OCI-LY1 (cell line): ENCODE measurements at regions not wholly inside any gene's neighbourhood (a gene's known extent, or its start where the extent isn't known, plus 50 kb on each side); places are given as distances from the start of the nearest gene placed in this dataset.

Experiments used
- H2AFZ ChIP-seq: fragments of 200-600 bp; sonication (generic), shearing (Covaris generic); 2 replicates; pipeline ENCODE4 v1.6.0; 2014; ENCODE audit warnings: antibody characterized with exemption, mild to moderate bottlenecking, low read length
- H3F3A ChIP-seq: fragments of 200-600 bp; sonication (generic), shearing (Covaris generic); 2 replicates; pipeline ENCODE4 v1.6.0; 2014; ENCODE audit warnings: mild to moderate bottlenecking, antibody characterized with exemption, low read length, moderate library complexity; ENCODE audit not compliant: insufficient read depth
- H3K27ac ChIP-seq: fragments of 200-600 bp; sonication (generic); 2 replicates; pipeline ENCODE4 v1.5.1; 2014; ENCODE audit warnings: low read length, mixed run types, mild to moderate bottlenecking, low read depth; ENCODE audit not compliant: poor library complexity, severe bottlenecking
- H3K27me3 ChIP-seq: fragments of 200-600 bp; sonication (generic); 2 replicates; pipeline ENCODE4 v1.6.0; 2014; ENCODE audit warnings: antibody characterized with exemption, mild to moderate bottlenecking, low read length, moderate library complexity; ENCODE audit not compliant: insufficient read depth
- H3K36me3 ChIP-seq: fragments of 200-600 bp; sonication (generic); 2 replicates; pipeline ENCODE4 v1.6.1; 2014; ENCODE audit warnings: mild to moderate bottlenecking, antibody characterized with exemption, low read length, moderate library complexity, mixed read lengths; ENCODE audit not compliant: insufficient read depth
- H3K4me1 ChIP-seq: fragments of 200-600 bp; sonication (generic); 2 replicates; pipeline ENCODE4 v1.5.1; 2014; ENCODE audit warnings: mild to moderate bottlenecking, low read length, moderate library complexity; ENCODE audit not compliant: insufficient read depth, severe bottlenecking
- H3K4me2 ChIP-seq: fragments of 200-600 bp; sonication (generic), shearing (Covaris generic); 2 replicates; pipeline ENCODE4 v1.6.1; 2014; ENCODE audit warnings: low read length
- H3K4me3 ChIP-seq: fragments of 200-600 bp; sonication (generic); 2 replicates; pipeline ENCODE4 v1.5.1; 2014; ENCODE audit warnings: low read length, low read depth, mild to moderate bottlenecking, mixed read lengths; ENCODE audit not compliant: poor library complexity, severe bottlenecking
- H3K79me2 ChIP-seq: fragments of 200-600 bp; shearing (Covaris generic); 2 replicates; pipeline ENCODE4 v1.6.1; 2016; ENCODE audit warnings: mixed run types, low read length, mixed read lengths; ENCODE audit not compliant: insufficient read depth
- H3K9ac ChIP-seq: fragments of 200-600 bp; sonication (generic), shearing (Covaris generic); 2 replicates; pipeline ENCODE4 v1.6.1; 2014; ENCODE audit warnings: mild to moderate bottlenecking, low read length, mixed read lengths
- H3K9me2 ChIP-seq: fragments of 200-600 bp; sonication (generic), shearing (Covaris generic); 2 replicates; pipeline ENCODE4 v1.6.1; 2014; ENCODE audit warnings: low read depth, mild to moderate bottlenecking, low read length, mixed read lengths
- H3K9me3 ChIP-seq: fragments of 200-600 bp; shearing (Covaris generic); 2 replicates; pipeline ENCODE4 v1.6.1; 2014; ENCODE audit warnings: low read length, mixed read lengths
- H4K20me1 ChIP-seq: fragments of 200-600 bp; sonication (generic), shearing (Covaris generic); 2 replicates; pipeline ENCODE4 v1.6.0; 2016; ENCODE audit warnings: mild to moderate bottlenecking, low read length; ENCODE audit not compliant: insufficient read depth
- EZH2 ChIP-seq: fragments of 200-600 bp; sonication (generic), shearing (Covaris generic); IDR thresholded peaks from 2 replicates; pipeline ENCODE4 v1.8.0; 2017; ENCODE audit warnings: borderline replicate concordance, mixed run types, mild to moderate bottlenecking, antibody characterized with exemption, low read length, moderate library complexity, mixed read lengths
- TF ChIP-seq, protein P1 (sequence below): fragments of 200-600 bp; sonication (generic), shearing (Covaris generic); IDR thresholded peaks from 2 replicates; pipeline ENCODE4 v1.5.1; 2017; ENCODE audit warnings: mild to moderate bottlenecking, antibody characterized with exemption, low read length, moderate library complexity, mixed read lengths

- Histone ChIP-seq H3K27ac (no peak overlapping the region), H3K27me3 (no peaks in the 10 kb centered on the region), H3K9ac (no peak overlapping the region), H3K36me3 (no peaks in the 10 kb centered on the region), H3K9me2 (no peaks in the 10 kb centered on the region), H2AFZ (no peak overlapping the region), H3K4me2 (no peak overlapping the region), H3K4me1 (no peaks in the 10 kb centered on the region), H3K79me2 (no peaks in the 10 kb centered on the region), H3K4me3 (no peak overlapping the region), H4K20me1 (no peaks in the 10 kb centered on the region), H3K9me3 (no peaks in the 10 kb centered on the region), H3F3A (no peaks in the 10 kb centered on the region)
- TF ChIP-seq, protein P1, sequence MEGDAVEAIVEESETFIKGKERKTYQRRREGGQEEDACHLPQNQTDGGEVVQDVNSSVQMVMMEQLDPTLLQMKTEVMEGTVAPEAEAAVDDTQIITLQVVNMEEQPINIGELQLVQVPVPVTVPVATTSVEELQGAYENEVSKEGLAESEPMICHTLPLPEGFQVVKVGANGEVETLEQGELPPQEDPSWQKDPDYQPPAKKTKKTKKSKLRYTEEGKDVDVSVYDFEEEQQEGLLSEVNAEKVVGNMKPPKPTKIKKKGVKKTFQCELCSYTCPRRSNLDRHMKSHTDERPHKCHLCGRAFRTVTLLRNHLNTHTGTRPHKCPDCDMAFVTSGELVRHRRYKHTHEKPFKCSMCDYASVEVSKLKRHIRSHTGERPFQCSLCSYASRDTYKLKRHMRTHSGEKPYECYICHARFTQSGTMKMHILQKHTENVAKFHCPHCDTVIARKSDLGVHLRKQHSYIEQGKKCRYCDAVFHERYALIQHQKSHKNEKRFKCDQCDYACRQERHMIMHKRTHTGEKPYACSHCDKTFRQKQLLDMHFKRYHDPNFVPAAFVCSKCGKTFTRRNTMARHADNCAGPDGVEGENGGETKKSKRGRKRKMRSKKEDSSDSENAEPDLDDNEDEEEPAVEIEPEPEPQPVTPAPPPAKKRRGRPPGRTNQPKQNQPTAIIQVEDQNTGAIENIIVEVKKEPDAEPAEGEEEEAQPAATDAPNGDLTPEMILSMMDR: no peak
- no peak for TF ChIP-seq EZH2
These were observed 153.4 kb upstream of the CAMK1G start for GRCh38 chr1:209430107-209430506.

- no peaks in the 10 kb centered on the region for H3K36me3 ChIP-seq
- H3K27me3 ChIP-seq: no peaks in the 10 kb centered on the region
- H3K79me2 ChIP-seq: no peaks in the 10 kb centered on the region
- no peaks in the 10 kb centered on the region for H4K20me1 ChIP-seq
- no peak for TF ChIP-seq EZH2
- TF ChIP-seq, protein P1: no peak
- no peaks in the 10 kb centered on the region for H3F3A ChIP-seq
- no peak overlapping the region for H3K4me2 ChIP-seq
- no peaks in the 10 kb centered on the region for H3K4me1 ChIP-seq
- H3K4me3 ChIP-seq: no peak overlapping the region
- H3K9me2 ChIP-seq: no peaks in the 10 kb centered on the region
- H3K27ac ChIP-seq: no peak overlapping the region
- no peaks in the 10 kb centered on the region for H3K9me3 ChIP-seq
- no peak overlapping the region for H2AFZ ChIP-seq
- no peak overlapping the region for H3K9ac ChIP-seq
These were observed 152.7 kb upstream of the CAMK1G start for GRCh38 chr1:209430821-209431259.

DNA sequence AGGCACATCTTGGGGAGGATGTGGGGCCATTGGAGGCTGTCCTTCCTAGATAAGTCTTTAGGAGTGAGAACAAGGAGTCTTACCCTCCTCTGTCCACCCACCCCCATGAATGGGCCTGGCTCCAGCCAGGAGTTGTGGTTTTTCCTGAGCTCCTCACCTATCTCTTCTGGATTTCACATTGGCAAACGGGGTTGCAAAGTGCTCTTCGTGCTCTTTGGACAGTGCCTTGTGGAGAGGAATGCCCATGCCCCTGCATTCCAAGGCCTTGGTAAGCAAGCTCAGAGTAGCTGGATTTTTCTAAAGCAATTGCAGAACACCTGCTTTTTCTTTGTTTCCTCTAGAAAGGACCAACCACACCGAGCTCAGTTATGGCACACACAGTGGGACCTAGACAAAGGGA, 152.1 kb upstream of the CAMK1G start:
- H3F3A ChIP-seq: no peaks in the 10 kb centered on the region
- no peaks in the 10 kb centered on the region for H3K36me3 ChIP-seq
- H4K20me1 ChIP-seq: no peaks in the 10 kb centered on the region
- no peaks in the 10 kb centered on the region for H3K27me3 ChIP-seq
- H3K9me2 ChIP-seq: no peaks in the 10 kb centered on the region
- H3K4me3 ChIP-seq: no peak overlapping the region
- H3K4me1 ChIP-seq: no peaks in the 10 kb centered on the region
- H3K27ac ChIP-seq: no peak overlapping the region
- no peak overlapping the region for H3K9ac ChIP-seq
- H3K9me3 ChIP-seq: no peaks in the 10 kb centered on the region
- no peak overlapping the region for H2AFZ ChIP-seq
- no peaks in the 10 kb centered on the region for H3K79me2 ChIP-seq
- no peak overlapping the region for H3K4me2 ChIP-seq
- TF ChIP-seq, protein P1: no peak
- no peak for TF ChIP-seq EZH2
